Activated naive CD4-positive, alpha-beta T cell treated with anti-CD3 and anti-CD28 coated beads, Interleukin-2, amount 10 ng/mL, durations not matched to agents 7 days and 5 days (primary cell): ENCODE measurements at regions not wholly inside any gene's neighbourhood (a gene's known extent, or its start where the extent isn't known, plus 50 kb on each side); places are given as distances from the start of the nearest gene placed in this dataset.

Source experiments
- CTCF ChIA-PET: fragments of 350-600 bp; sonication (Branson Sonifier 250); formaldehyde crosslinking; loops from one replicate; lab custom pipeline; 2021; ENCODE audit warnings: antibody characterized with exemption; lab: Charles Lee
- DNase-seq: peaks from one replicate; pipeline ENCODE4 v3.0.0-alpha.2; 2020
- H3K27ac Mint-ChIP-seq: one replicate; pipeline ENCODE4 v1.8.0; 2021; ENCODE audit warnings: mild to moderate bottlenecking, moderate library complexity, mixed read lengths
- H3K27me3 Mint-ChIP-seq: one replicate; pipeline ENCODE4 v1.8.0; 2021; ENCODE audit warnings: mild to moderate bottlenecking, mixed read lengths
- H3K36me3 Mint-ChIP-seq: one replicate; pipeline ENCODE4 v1.8.0; 2021; ENCODE audit warnings: mixed read lengths
- H3K4me1 Mint-ChIP-seq: one replicate; pipeline ENCODE4 v1.8.0; 2021; ENCODE audit warnings: mixed read lengths
- H3K4me3 Mint-ChIP-seq: one replicate; pipeline ENCODE4 v1.8.0; 2021; ENCODE audit warnings: mild to moderate bottlenecking, moderate library complexity, mixed read lengths
- H3K9me3 Mint-ChIP-seq: one replicate; pipeline ENCODE4 v1.8.0; 2021; ENCODE audit warnings: mixed read lengths

- CTCF ChIA-PET, result no interaction called here
- no peak for DNase-seq
- no peak overlapping the region for H3K27ac Mint-ChIP-seq
- peaks cover 6% of the 10 kb centered on the region for H3K9me3 Mint-ChIP-seq
- no peaks in the 10 kb centered on the region for H3K4me1 Mint-ChIP-seq
- H3K27me3 Mint-ChIP-seq, result no peaks in the 10 kb centered on the region
- no peaks in the 10 kb centered on the region for H3K36me3 Mint-ChIP-seq
- no peak overlapping the region for H3K4me3 Mint-ChIP-seq
These were observed 524.5 kb downstream of the GALC start for GRCh38 chr14:87468531-87468930.

GRCh38 chr14:87467578-87467977 is 525.4 kb downstream of the GALC start:
- CTCF ChIA-PET, result no interaction called here
- Mint-ChIP-seq H3K27me3 (no peaks in the 10 kb centered on the region), H3K27ac (no peak overlapping the region), H3K36me3 (no peaks in the 10 kb centered on the region), H3K4me3 (no peak overlapping the region), H3K4me1 (no peaks in the 10 kb centered on the region), H3K9me3 (peaks cover 6% of the 10 kb centered on the region)
- no peak for DNase-seq

- no peaks in the 10 kb centered on the region for H3K4me1 Mint-ChIP-seq
- H3K27ac Mint-ChIP-seq, result no peak overlapping the region
- no peak for DNase-seq
- CTCF ChIA-PET, result no interaction called here
- peaks cover 6% of the 10 kb centered on the region for H3K9me3 Mint-ChIP-seq
- H3K4me3 Mint-ChIP-seq, result no peak overlapping the region
- H3K27me3 Mint-ChIP-seq, result no peaks in the 10 kb centered on the region
- H3K36me3 Mint-ChIP-seq, result no peaks in the 10 kb centered on the region
These were observed 527.2 kb downstream of the GALC start for GRCh38 chr14:87465770-87466169.

GRCh38 chr14:87461704-87462103 is 531.3 kb downstream of the GALC start:
- no peaks in the 10 kb centered on the region for H3K36me3 Mint-ChIP-seq
- H3K27ac Mint-ChIP-seq, result no peak overlapping the region
- H3K9me3 Mint-ChIP-seq, result peaks cover 4% of the 10 kb centered on the region
- H3K4me1 Mint-ChIP-seq, result no peaks in the 10 kb centered on the region
- H3K27me3 Mint-ChIP-seq, result no peaks in the 10 kb centered on the region
- no peak overlapping the region for H3K4me3 Mint-ChIP-seq
- CTCF ChIA-PET, result no interaction called here
- DNase-seq, result no peak

- Mint-ChIP-seq H3K36me3 (no peaks in the 10 kb centered on the region), H3K9me3 (peaks cover 10% of the 10 kb centered on the region), H3K27ac (no peak overlapping the region), H3K4me3 (no peak overlapping the region), H3K27me3 (no peaks in the 10 kb centered on the region), H3K4me1 (no peaks in the 10 kb centered on the region)
- DNase-seq, result no peak
- CTCF ChIA-PET, result no interaction called here
These were observed 535.3 kb downstream of the GALC start for GRCh38 chr14:87457720-87458119.

- CTCF ChIA-PET, result no interaction called here
- Mint-ChIP-seq H3K9me3 (peaks cover 7% of the 10 kb centered on the region), H3K36me3 (no peaks in the 10 kb centered on the region), H3K27me3 (no peaks in the 10 kb centered on the region), H3K4me1 (no peaks in the 10 kb centered on the region), H3K4me3 (no peak overlapping the region), H3K27ac (no peak overlapping the region)
- no peak for DNase-seq
These were observed 542.8 kb downstream of the GALC start for GRCh38 chr14:87450193-87450592.

GRCh38 chr14:87449016-87449415 is 544.0 kb downstream of the GALC start:
- no peak for DNase-seq
- CTCF ChIA-PET, result no interaction called here
- Mint-ChIP-seq H3K4me3 (no peak overlapping the region), H3K36me3 (no peaks in the 10 kb centered on the region), H3K4me1 (no peaks in the 10 kb centered on the region), H3K27me3 (no peaks in the 10 kb centered on the region), H3K27ac (no peak overlapping the region), H3K9me3 (peaks cover 4% of the 10 kb centered on the region)

- Mint-ChIP-seq H3K27ac (no peak overlapping the region), H3K36me3 (no peaks in the 10 kb centered on the region), H3K9me3 (peaks cover 2% of the 10 kb centered on the region), H3K27me3 (no peaks in the 10 kb centered on the region), H3K4me3 (no peak overlapping the region), H3K4me1 (no peaks in the 10 kb centered on the region)
- no peak for DNase-seq
- CTCF ChIA-PET, result no interaction called here
These were observed 549.2 kb downstream of the GALC start for GRCh38 chr14:87443787-87444186.

- no peak overlapping the region for H3K27ac Mint-ChIP-seq
- no peaks in the 10 kb centered on the region for H3K4me1 Mint-ChIP-seq
- H3K27me3 Mint-ChIP-seq, result no peaks in the 10 kb centered on the region
- CTCF ChIA-PET, result no interaction called here
- peaks cover 2% of the 10 kb centered on the region for H3K9me3 Mint-ChIP-seq
- no peak for DNase-seq
- no peaks in the 10 kb centered on the region for H3K36me3 Mint-ChIP-seq
- H3K4me3 Mint-ChIP-seq, result no peak overlapping the region
These were observed 549.9 kb downstream of the GALC start for GRCh38 chr14:87443039-87443438.

- Mint-ChIP-seq H3K4me3 (no peak overlapping the region), H3K9me3 (peaks cover 5% of the 10 kb centered on the region), H3K27ac (no peak overlapping the region), H3K36me3 (no peaks in the 10 kb centered on the region), H3K27me3 (no peaks in the 10 kb centered on the region), H3K4me1 (no peaks in the 10 kb centered on the region)
- CTCF ChIA-PET, result no interaction called here
- DNase-seq, result no peak
These were observed 555.8 kb downstream of the GALC start for GRCh38 chr14:87437158-87437557.

- Mint-ChIP-seq H3K27ac (no peak overlapping the region), H3K36me3 (no peaks in the 10 kb centered on the region), H3K4me1 (no peaks in the 10 kb centered on the region), H3K4me3 (no peak overlapping the region), H3K9me3 (peaks cover 6% of the 10 kb centered on the region), H3K27me3 (no peaks in the 10 kb centered on the region)
- DNase-seq, result no peak
- CTCF ChIA-PET, result no interaction called here
These were observed 558.3 kb downstream of the GALC start for GRCh38 chr14:87434680-87435079.

GRCh38 chr14:87434011-87434410 is 559.0 kb downstream of the GALC start:
- H3K4me3 Mint-ChIP-seq, result no peak overlapping the region
- CTCF ChIA-PET, result no interaction called here
- no peak for DNase-seq
- H3K27me3 Mint-ChIP-seq, result no peaks in the 10 kb centered on the region
- H3K27ac Mint-ChIP-seq, result no peak overlapping the region
- H3K9me3 Mint-ChIP-seq, result peaks cover 6% of the 10 kb centered on the region
- H3K36me3 Mint-ChIP-seq, result no peaks in the 10 kb centered on the region
- H3K4me1 Mint-ChIP-seq, result no peaks in the 10 kb centered on the region

GRCh38 chr14:87432698-87433097 is 560.3 kb downstream of the GALC start:
- Mint-ChIP-seq H3K9me3 (peaks cover 6% of the 10 kb centered on the region), H3K4me3 (no peak overlapping the region), H3K27me3 (no peaks in the 10 kb centered on the region), H3K36me3 (no peaks in the 10 kb centered on the region), H3K4me1 (no peaks in the 10 kb centered on the region), H3K27ac (no peak overlapping the region)
- CTCF ChIA-PET, result no interaction called here
- no peak for DNase-seq

- Mint-ChIP-seq H3K27me3 (no peaks in the 10 kb centered on the region), H3K27ac (no peak overlapping the region), H3K4me3 (no peak overlapping the region), H3K36me3 (no peaks in the 10 kb centered on the region), H3K4me1 (no peaks in the 10 kb centered on the region), H3K9me3 (peaks cover 6% of the 10 kb centered on the region)
- CTCF ChIA-PET, result no interaction called here
- DNase-seq, result no peak
These were observed 562.2 kb downstream of the GALC start for GRCh38 chr14:87430810-87431209.

- Mint-ChIP-seq H3K27me3 (no peaks in the 10 kb centered on the region), H3K27ac (no peak overlapping the region), H3K36me3 (no peaks in the 10 kb centered on the region), H3K9me3 (peaks cover 6% of the 10 kb centered on the region), H3K4me1 (no peaks in the 10 kb centered on the region), H3K4me3 (no peak overlapping the region)
- DNase-seq, result no peak
- CTCF ChIA-PET, result no interaction called here
These were observed 562.8 kb downstream of the GALC start for GRCh38 chr14:87430214-87430613.

GRCh38 chr14:87419925-87420324 is 573.1 kb downstream of the GALC start:
- CTCF ChIA-PET, result no interaction called here
- Mint-ChIP-seq H3K27ac (no peak overlapping the region), H3K9me3 (peaks cover 11% of the 10 kb centered on the region), H3K27me3 (no peaks in the 10 kb centered on the region), H3K36me3 (no peaks in the 10 kb centered on the region), H3K4me3 (no peak overlapping the region), H3K4me1 (no peaks in the 10 kb centered on the region)
- DNase-seq, result no peak
